BLaER1 treated with 17β-estradiol and CSF1 and Interleukin-3, amounts not matched to agents 10 nM and 100 nM (cell line): ENCODE measurements at regions not wholly inside any gene's neighbourhood (a gene's known extent, or its start where the extent isn't known, plus 50 kb on each side); places are given as distances from the start of the nearest gene placed in this dataset.

Experiments
- H3K27ac ChIP-seq, 11 experiments: shearing (Covaris generic); formaldehyde crosslinking; 2 replicates each; pipeline ENCODE4 v1.8.1; 2022
- H3K27me3 ChIP-seq, 11 experiments: shearing (Covaris generic); formaldehyde crosslinking; 2 replicates each; pipeline ENCODE4 v1.8.1; 2022
- H3K36me3 ChIP-seq, 11 experiments: shearing (Covaris generic); formaldehyde crosslinking; 2 replicates each; pipeline ENCODE4 v1.8.1; 2022
- H3K4me1 ChIP-seq, 10 experiments: shearing (Covaris generic); formaldehyde crosslinking; 2 replicates each; pipeline ENCODE4 v1.8.1; 2022
- H3K4me2 ChIP-seq, 11 experiments: shearing (Covaris generic); formaldehyde crosslinking; 2 replicates each; pipeline ENCODE4 v1.8.1; 2022
- H3K4me3 ChIP-seq, 10 experiments: shearing (Covaris generic); formaldehyde crosslinking; 2 replicates each; pipeline ENCODE4 v1.8.1; 2022
- H3K9ac ChIP-seq, 11 experiments: shearing (Covaris generic); formaldehyde crosslinking; 2 replicates each; pipeline ENCODE4 v1.8.1; 2022
- H3K9me3 ChIP-seq, 11 experiments: shearing (Covaris generic); formaldehyde crosslinking; replicated peaks in 1 of 11; 2 replicates each; pipeline ENCODE4 v1.8.1; 2022
- H4K20me1 ChIP-seq, 11 experiments: shearing (Covaris generic); formaldehyde crosslinking; 2 replicates each; pipeline ENCODE4 v1.8.1; 2022
- Cebpa-rat ChIP-seq, 11 experiments: shearing (Covaris generic); IDR thresholded peaks; 2 replicates each; pipeline ENCODE4 v1.8.1; 2022

DNA sequence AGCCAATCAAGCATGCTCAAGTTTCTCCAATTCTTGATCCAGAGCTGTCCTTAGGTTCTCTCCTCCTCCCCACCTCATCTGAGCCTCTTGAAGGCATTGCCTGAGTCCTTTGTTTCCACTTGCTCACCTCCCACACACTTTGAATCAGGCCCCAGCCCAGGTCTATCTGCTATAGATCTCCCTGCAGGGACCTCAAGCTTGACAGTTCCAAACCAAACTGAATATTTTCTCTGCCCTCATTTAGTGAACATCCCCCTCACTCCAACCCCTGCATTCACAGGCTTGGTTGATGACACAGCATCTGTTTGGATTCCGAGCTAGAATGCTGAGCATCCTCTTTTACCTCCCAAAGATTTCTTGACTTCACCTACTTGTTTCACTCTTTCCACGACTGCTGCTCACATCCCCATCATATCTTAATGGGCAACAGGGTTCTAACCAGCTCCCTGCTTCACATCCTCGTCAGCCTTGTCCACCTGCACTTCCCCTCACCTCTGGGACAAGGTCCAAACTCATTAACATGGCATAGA, 474.5 kb downstream of the ZSWIM6 start:
- Histone ChIP-seq H3K4me3 (no peak overlapping the region), H3K4me1 (no peaks in the 10 kb centered on the region), H3K36me3 (no peaks in the 10 kb centered on the region), H3K9ac (no peak overlapping the region), H4K20me1 (no peaks in the 10 kb centered on the region), H3K27me3 (no peaks in the 10 kb centered on the region), H3K27ac (no peak overlapping the region), H3K9me3 (no peaks in the 10 kb centered on the region), H3K4me2 (no peak overlapping the region)
- TF ChIP-seq Cebpa-rat (IDR thresholded peaks at IDR 0.05), result no peak

- Histone ChIP-seq H3K36me3 (no peaks in the 10 kb centered on the region), H3K9ac (no peak overlapping the region), H3K4me1 (no peaks in the 10 kb centered on the region), H3K27me3 (no peaks in the 10 kb centered on the region), H3K9me3 (0 out of 22 replicates have a peak, but pooled peaks cover 0 to 6% (median 0%) of the 10 kb centered on the region in 11 experiments), H4K20me1 (no peaks in the 10 kb centered on the region), H3K27ac (no peak overlapping the region), H3K4me3 (no peak overlapping the region), H3K4me2 (no peak overlapping the region)
- no peak for TF ChIP-seq Cebpa-rat (IDR thresholded peaks at IDR 0.05)
Measured at GRCh38 chr5:61808091-61808490, 476.0 kb downstream of the ZSWIM6 start.

DNA sequence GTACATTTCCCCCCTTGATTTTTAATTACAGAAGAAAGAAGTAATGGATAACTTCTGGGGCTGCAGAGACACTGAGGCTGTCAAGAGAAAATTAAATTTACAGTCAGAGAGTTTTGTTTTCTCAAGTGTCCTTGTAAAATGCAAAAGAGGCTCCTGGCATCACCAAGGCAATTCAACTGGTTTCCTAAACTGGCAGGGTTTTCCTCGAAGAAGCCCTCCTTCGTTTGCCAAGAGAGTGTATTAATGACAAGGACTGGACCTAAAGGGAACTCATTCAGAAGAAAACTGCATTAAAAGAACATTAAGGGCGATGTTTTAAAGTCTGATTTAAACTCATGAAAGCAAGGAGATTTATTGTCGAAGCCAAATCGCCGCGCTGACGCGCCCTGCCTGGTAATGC, 476.9 kb downstream of the ZSWIM6 start:
- Histone ChIP-seq H3K27ac (no peak overlapping the region), H4K20me1 (no peaks in the 10 kb centered on the region), H3K4me1 (no peaks in the 10 kb centered on the region), H3K9ac (no peak overlapping the region), H3K27me3 (no peaks in the 10 kb centered on the region), H3K36me3 (no peaks in the 10 kb centered on the region), H3K4me2 (no peak overlapping the region), H3K4me3 (no peak overlapping the region), H3K9me3 (0 out of 22 replicates have a peak, but pooled peaks cover 0 to 6% (median 0%) of the 10 kb centered on the region in 11 experiments)
- no peak for TF ChIP-seq Cebpa-rat (IDR thresholded peaks at IDR 0.05)

DNA sequence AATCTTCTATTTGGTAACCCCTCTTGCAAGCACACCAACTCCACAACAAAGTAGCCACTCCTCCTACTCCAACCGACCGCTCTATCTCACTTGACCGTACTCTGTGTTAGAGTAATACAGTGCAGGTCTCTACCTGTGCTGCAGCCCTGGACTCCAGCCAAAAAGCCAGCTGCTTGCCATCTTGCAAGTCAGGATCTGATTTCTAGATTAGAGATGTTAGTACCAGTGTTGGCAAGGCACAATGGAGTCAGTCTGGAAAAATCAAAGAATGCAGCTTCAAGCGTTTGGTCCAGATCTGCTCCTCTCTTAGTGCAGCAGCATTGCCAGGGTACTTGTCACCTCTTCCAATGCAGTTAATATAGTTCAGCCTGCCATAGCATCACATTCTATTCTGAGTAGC, 477.6 kb downstream of the ZSWIM6 start:
- no peaks in the 10 kb centered on the region for H4K20me1 ChIP-seq
- H3K9me3 ChIP-seq, result 0 out of 22 replicates have a peak, but pooled peaks cover 0 to 6% (median 0%) of the 10 kb centered on the region in 11 experiments
- TF ChIP-seq Cebpa-rat (IDR thresholded peaks at IDR 0.05), result no peak
- H3K36me3 ChIP-seq, result no peaks in the 10 kb centered on the region
- H3K4me1 ChIP-seq, result no peaks in the 10 kb centered on the region
- no peak overlapping the region for H3K9ac ChIP-seq
- no peak overlapping the region for H3K27ac ChIP-seq
- no peak overlapping the region for H3K4me2 ChIP-seq
- H3K4me3 ChIP-seq, result no peak overlapping the region
- H3K27me3 ChIP-seq, result no peaks in the 10 kb centered on the region

DNA sequence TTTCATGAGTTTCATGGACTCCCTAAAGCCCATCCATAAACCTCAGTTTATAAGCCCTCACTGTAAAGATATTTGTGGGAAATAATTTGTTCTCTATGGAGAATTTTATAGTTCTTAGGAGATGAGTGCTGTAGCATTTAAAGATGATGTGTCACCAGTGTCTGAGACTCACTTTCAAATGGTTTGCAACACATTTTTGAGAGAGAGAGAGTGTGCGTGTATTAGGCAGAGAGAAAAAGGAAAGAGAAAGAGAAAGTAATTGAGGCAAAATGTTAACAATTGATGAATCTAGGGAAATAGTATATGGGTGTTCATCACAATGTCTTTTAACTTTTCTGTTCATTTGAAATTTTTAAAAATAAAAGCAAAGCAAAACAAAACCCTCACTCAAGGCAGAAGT, 479.0 kb downstream of the ZSWIM6 start:
- Histone ChIP-seq H3K36me3 (no peaks in the 10 kb centered on the region), H3K27ac (no peak overlapping the region), H4K20me1 (no peaks in the 10 kb centered on the region), H3K27me3 (no peaks in the 10 kb centered on the region), H3K4me1 (no peaks in the 10 kb centered on the region), H3K9ac (no peak overlapping the region), H3K9me3 (0 out of 22 replicates have a peak, but pooled peaks cover 0 to 6% (median 0%) of the 10 kb centered on the region in 11 experiments), H3K4me3 (no peak overlapping the region), H3K4me2 (no peak overlapping the region)
- no peak for TF ChIP-seq Cebpa-rat (IDR thresholded peaks at IDR 0.05)

DNA sequence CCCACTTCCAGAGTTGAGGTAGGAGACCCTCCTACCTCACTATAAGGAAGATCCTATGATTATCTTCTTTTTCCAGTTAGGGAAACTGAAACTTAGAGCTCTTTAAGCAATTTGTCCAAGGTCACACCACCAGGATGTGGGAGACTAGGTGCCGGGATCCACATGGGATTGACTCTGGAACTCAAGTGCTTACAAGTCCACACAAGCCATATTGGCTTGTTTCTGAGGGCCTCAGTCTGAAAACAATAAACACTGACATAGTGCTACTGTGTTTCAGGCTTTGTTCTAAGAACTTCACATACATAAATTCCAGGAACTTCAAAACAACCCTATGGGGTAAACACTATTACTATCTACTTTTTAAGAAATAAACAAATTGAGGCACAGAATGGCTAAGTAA, 481.3 kb downstream of the ZSWIM6 start:
- 0 out of 22 replicates have a peak, but pooled peaks cover 0 to 6% (median 0%) of the 10 kb centered on the region in 11 experiments for H3K9me3 ChIP-seq
- H3K9ac ChIP-seq, result no peak overlapping the region
- no peak for TF ChIP-seq Cebpa-rat (IDR thresholded peaks at IDR 0.05)
- H3K4me2 ChIP-seq, result no peak overlapping the region
- H3K4me3 ChIP-seq, result no peak overlapping the region
- H3K36me3 ChIP-seq, result no peaks in the 10 kb centered on the region
- H3K4me1 ChIP-seq, result 0 out of 20 replicates have a peak, but pooled peaks cover 0 to 6% (median 0%) of the 10 kb centered on the region in 10 experiments
- no peaks in the 10 kb centered on the region for H4K20me1 ChIP-seq
- no peaks in the 10 kb centered on the region for H3K27me3 ChIP-seq
- no peak overlapping the region for H3K27ac ChIP-seq

- no peak overlapping the region for H3K4me3 ChIP-seq
- 0 out of 20 replicates have a peak, but pooled peaks cover 0 to 6% (median 0%) of the 10 kb centered on the region in 10 experiments for H3K4me1 ChIP-seq
Measured at GRCh38 chr5:61815339-61815738, 483.3 kb downstream of the ZSWIM6 start.

GRCh38 chr5:61816146-61816545, 484.1 kb downstream of the ZSWIM6 start:
- Histone ChIP-seq H3K4me1 (0 out of 20 replicates have a peak, but pooled peaks cover 0 to 6% (median 0%) of the 10 kb centered on the region in 10 experiments), H3K27me3 (no peaks in the 10 kb centered on the region), H3K36me3 (no peaks in the 10 kb centered on the region), H3K27ac (no peak overlapping the region), H4K20me1 (no peaks in the 10 kb centered on the region), H3K9ac (no peak overlapping the region), H3K4me3 (no peak overlapping the region), H3K4me2 (no peak overlapping the region), H3K9me3 (0 out of 22 replicates have a peak, but pooled peaks cover 0 to 6% (median 0%) of the 10 kb centered on the region in 11 experiments)
- TF ChIP-seq Cebpa-rat (IDR thresholded peaks at IDR 0.05), result no peak

More at GRCh38 chr5:61815339-61815738, 483.3 kb downstream of the ZSWIM6 start:
- H3K27me3 ChIP-seq, result no peaks in the 10 kb centered on the region
- no peak for TF ChIP-seq Cebpa-rat (IDR thresholded peaks at IDR 0.05)
- no peaks in the 10 kb centered on the region for H4K20me1 ChIP-seq
- no peak overlapping the region for H3K9ac ChIP-seq
- H3K27ac ChIP-seq, result no peak overlapping the region
- 0 out of 22 replicates have a peak, but pooled peaks cover 0 to 6% (median 0%) of the 10 kb centered on the region in 11 experiments for H3K9me3 ChIP-seq
- no peak overlapping the region for H3K4me2 ChIP-seq
- H3K36me3 ChIP-seq, result no peaks in the 10 kb centered on the region

DNA sequence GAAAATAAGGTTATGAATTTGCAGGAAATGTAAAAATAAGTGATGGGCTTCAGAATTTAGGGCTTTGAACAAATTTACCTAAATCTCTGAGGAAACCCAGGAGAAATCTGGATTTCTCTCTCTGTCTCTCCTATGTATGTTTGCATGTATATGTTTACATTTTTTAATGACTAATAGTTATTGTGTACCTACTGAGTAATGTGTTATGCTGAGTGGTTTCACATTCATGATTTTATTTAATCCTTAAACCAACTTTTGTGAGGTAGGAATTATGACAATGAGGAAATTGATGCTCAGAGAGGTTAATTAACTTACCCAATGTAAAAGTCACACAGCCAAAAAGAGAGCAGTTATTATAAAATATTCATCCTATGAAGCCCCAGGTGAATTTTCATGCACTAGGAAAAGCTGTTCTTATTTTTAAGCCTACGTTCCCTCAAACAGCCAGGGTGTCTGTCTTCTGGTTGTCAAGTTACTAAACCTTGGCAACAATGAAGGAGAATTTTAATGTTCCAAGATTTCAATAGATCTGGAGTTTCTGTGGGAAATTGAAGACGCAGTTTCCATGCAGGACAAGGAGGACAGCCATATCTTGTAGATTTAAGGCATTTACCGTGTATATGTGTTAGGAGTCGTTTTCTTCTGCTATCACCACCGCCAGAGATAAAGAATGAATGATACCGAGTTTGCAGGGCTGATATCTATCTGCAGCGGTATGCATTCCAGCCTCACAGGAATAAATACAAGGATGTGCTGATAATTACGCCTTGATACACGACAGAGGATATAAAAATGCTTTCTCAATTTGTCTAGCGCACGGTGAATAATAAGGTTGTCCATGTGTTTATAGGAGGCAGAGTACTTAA, 484.8 kb downstream of the ZSWIM6 start:
- Histone ChIP-seq H3K27ac (no peak overlapping the region), H3K9me3 (0 out of 22 replicates have a peak, but pooled peaks cover 0 to 6% (median 0%) of the 10 kb centered on the region in 11 experiments), H3K9ac (no peak overlapping the region), H3K4me3 (no peak overlapping the region), H4K20me1 (no peaks in the 10 kb centered on the region), H3K4me2 (no peak overlapping the region), H3K27me3 (no peaks in the 10 kb centered on the region), H3K4me1 (0 out of 20 replicates have a peak, but pooled peaks cover 0 to 6% (median 0%) of the 10 kb centered on the region in 10 experiments), H3K36me3 (no peaks in the 10 kb centered on the region)
- TF ChIP-seq Cebpa-rat (IDR thresholded peaks at IDR 0.05), result no peak
